ENCODE measurements at regions not wholly inside any gene's neighbourhood (a gene's known extent, or its start where the extent isn't known, plus 50 kb on each side); places are given as distances from the start of the nearest gene placed in this dataset.

DNA sequence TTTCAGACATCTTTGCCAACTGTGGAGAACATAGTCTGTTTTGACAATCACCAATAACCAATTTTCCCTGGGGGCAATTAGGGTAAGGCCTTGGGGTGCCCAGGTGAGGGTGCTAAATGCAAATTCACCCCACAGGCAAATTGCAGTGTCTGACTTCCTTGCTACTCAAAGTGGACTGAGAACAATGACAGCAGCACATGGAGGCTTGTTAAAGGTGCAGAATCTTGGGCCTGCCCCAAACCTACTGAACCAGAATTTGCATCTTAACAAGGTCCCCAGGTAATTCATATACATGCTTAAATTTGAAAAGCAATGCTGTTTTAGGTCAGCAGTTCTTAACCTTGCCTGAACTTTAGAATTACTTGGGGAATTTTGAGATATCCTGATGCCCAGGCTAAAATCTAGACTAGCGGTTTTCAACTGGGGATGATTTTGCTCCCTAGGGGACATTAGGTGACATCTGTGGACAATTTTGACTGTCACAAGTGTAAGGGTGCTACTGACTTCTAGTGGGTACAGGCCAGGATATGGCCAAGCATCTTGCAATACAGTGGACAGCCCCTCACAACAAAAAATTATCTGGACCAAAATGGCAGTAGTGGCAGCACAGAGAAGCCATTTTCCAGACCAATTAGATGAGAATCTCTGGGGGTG, 80.2 kb upstream of the GCFC2 start:
- DNase-seq = no peak

GRCh38 chr2:75790121-75790813, 79.6 kb upstream of the GCFC2 start:
- no peak for DNase-seq

- no peak for DNase-seq
Observed at GRCh38 chr2:75788902-75789301, 78.2 kb upstream of the GCFC2 start.

DNA sequence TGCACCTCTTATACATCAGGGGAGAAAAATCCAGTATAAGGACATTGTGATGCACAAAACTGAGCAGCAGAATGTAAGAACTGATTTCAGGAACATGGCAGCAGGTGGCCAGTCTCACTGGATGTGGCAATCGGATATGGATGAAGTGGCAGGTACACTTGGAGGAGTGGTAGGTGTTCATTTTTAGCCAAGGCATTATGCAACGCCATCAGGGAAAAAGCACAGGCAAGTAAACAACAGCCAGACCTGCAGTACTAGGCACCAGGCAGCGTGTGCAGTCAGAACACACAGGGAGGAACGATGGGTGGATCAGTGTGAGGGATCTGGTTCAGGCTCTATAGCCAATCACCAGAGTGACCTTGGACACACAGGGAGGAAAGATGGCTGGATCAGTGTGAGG, 77.4 kb upstream of the GCFC2 start:
- DNase-seq = no peak

DNA sequence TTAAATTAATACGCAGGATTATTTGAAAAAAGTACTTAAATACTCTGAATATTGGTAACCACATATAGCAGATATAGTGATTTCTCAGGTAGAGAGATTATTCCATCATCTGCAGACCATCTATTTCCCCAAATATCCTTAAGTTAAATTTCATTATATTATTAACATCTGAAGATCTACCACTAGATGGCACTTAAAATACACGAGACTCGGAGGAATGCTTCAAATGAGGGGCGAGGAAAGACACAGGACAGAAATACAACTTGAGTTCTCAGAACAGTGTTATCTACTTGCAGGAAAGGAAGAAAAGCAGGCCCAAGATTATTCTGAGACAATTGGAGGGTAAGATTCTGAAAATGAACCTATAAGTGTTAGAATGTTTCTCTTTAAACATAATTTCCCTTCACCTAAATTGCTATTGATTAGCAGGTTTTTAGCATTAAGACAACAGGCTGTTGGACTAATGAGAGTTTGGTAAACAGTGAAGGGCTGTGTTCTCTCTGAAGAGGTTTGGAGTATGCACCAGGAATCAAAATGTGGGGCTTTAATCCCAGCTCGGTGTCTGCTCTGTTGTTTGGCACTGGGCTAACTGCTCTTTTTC, 76.9 kb upstream of the GCFC2 start:
- DNase-seq = no peak

GRCh38 chr2:75775311-75775823, 64.7 kb upstream of the GCFC2 start:
- DNase-seq = no peak

- no peak for DNase-seq
Observed at GRCh38 chr2:75772908-75773630, 62.4 kb upstream of the GCFC2 start.

DNA sequence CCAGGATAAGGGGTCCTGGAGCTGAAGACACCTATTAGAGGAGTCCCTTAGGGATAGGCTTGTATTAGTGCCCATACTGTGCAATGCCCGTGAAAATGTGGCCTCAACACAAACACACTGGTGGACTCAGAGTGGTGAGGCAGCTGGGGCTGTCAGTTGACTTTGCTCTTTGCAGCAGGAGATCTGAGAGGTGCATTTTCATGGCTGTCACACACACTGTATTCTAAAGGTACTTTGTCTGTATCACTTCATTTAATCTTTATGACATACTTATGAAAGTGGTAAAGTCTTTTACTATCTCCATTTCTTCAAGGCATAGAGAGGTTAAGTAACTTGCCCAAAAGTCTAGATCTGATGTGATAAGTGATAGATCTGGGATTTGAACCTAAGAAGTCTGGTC, 55.1 kb upstream of the GCFC2 start:
- no peak for DNase-seq

DNA sequence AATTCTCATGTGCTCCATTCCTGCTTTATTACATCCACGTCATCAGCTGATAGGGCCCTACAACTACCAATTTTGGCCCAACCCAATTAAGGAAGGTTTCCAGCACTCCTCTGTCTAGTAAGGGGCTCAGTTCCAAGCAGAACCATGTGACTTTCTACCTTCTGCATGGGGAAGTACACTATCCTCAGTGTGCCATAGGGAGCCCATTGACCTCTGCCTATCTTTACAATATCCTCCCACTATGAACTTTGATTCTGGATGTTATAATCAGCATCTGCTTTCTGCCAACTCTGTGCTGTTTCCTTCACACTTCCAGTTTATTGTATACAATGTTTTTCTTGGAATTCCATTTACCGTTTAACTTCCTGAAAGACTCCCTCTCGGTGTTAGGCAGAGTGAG, 53.9 kb upstream of the GCFC2 start:
- no peak for DNase-seq
